Ascending aorta (tissue), 2 donors: ENCODE measurements at regions not wholly inside any gene's neighbourhood (a gene's known extent, or its start where the extent isn't known, plus 50 kb on each side); places are given as distances from the start of the nearest gene placed in this dataset.

Source experiments
- DNase-seq, 2 donors: peaks; one replicate each; pipeline ENCODE4 v3.0.0-alpha.2; 2019; ENCODE audit warnings: low spot score in 2 of 2
- H3K27ac ChIP-seq, 2 donors: fragments of 200-600 bp; sonication (generic); one replicate each; pipeline ENCODE4 v1.5.1; 2016 to 2017; ENCODE audit warnings: mild to moderate bottlenecking in 1 of 2
- H3K27me3 ChIP-seq: fragments of 200-600 bp; sonication (generic); one replicate; pipeline ENCODE4 v1.5.1; 2017
- H3K36me3 ChIP-seq, 2 donors: fragments of 200-600 bp; sonication (generic); one replicate each; pipeline ENCODE4 v1.5.1; 2016
- H3K4me1 ChIP-seq, 2 donors: fragments of 200-600 bp; sonication (generic); one replicate each; pipeline ENCODE4 v1.5.1; 2016 to 2017; ENCODE audit warnings: mild to moderate bottlenecking in 1 of 2
- H3K4me3 ChIP-seq, 2 donors: fragments of 200-600 bp; sonication (generic); one replicate each; pipeline ENCODE4 v1.5.1; 2016 to 2017; ENCODE audit warnings: mild to moderate bottlenecking in 1 of 2
- H3K9me3 ChIP-seq, 2 donors: fragments of 200-600 bp; sonication (generic); one replicate each; pipeline ENCODE4 v1.5.1; 2016
- CTCF ChIP-seq, 3 experiments: fragments of 200-600 bp in 2 of 3; fragments of 450-650 bp in 1 of 3; sonication (generic) in 2 of 3; IDR thresholded peaks; one replicate each; pipeline ENCODE4 v1.5.1; 2016 to 2019; ENCODE audit warnings: antibody characterized with exemption in 3 of 3, mild to moderate bottlenecking in 1 of 3, moderate library complexity in 1 of 3
- intact Hi-C: fragments of 100-400 bp; cut with DNase I; formaldehyde crosslinking; loops from one replicate; pipeline ENCODE4 v1.15.1; 2023

DNA sequence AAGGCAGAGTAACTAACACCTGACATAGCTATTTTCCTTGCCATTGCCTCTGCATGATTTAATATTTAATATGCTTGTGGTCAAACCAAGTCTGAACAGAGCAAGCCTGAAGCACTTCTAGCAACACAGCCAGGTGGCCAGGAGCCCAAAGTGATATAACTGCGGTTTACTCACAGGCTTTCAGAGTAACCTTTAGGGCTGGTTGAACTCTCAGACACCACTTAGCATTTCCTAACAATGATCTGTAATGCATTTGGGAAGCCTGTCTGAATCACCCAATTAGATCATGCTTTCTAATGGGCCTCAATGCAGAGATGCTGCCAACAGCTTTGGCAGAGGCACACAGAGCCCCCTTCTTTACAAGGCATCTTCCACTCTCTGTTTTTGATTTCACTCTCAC lies 96.1 kb downstream of the FDX1 start:
- TF ChIP-seq CTCF (IDR thresholded peaks at IDR 0.05): no peak
- H3K27me3 ChIP-seq: no peaks in the 10 kb centered on the region
- intact Hi-C loops: no loop called here

DNA sequence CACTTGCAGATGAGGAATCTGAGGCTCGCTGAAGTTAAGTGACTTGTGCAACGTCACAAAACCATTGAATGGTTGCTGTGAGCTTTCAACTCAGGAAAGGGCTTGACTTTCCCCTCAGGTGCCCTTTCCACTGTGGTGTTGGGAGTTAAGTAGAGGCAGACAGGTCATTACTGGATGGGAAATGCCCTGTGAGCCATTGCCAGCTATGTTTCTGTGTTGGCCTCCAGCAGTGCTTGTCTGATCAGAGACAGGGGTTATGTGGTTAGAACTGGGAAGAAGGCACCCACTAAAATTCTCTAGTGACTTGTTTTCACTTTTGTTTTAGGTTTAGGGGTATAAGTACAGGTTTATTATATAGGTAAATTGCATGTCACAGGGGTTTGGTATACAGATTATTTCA lies 96.6 kb downstream of the FDX1 start:
- intact Hi-C loops: no loop called here
- Histone ChIP-seq H3K9me3 (peaks cover 0 to 2% of the 10 kb centered on the region in 2 donors), H3K4me1 (no peaks in the 10 kb centered on the region), H3K36me3 (no peaks in the 10 kb centered on the region), H3K4me3 (no peak overlapping the region), H3K27me3 (no peaks in the 10 kb centered on the region), H3K27ac (no peak overlapping the region)
- TF ChIP-seq CTCF (IDR thresholded peaks at IDR 0.05): no peak
- no peak for DNase-seq

More for the DNA sequence above, 96.1 kb downstream of the FDX1 start:
- DNase-seq: peak in 1 of 2 donors; percentile 72
- H3K4me1 ChIP-seq: no peaks in the 10 kb centered on the region
- no peaks in the 10 kb centered on the region for H3K36me3 ChIP-seq
- H3K9me3 ChIP-seq: peaks cover 0 to 2% of the 10 kb centered on the region in 2 donors
- H3K27ac ChIP-seq: no peak overlapping the region
- no peak overlapping the region for H3K4me3 ChIP-seq
